ENCODE measurements at regions not wholly inside any gene's neighbourhood (a gene's known extent, or its start where the extent isn't known, plus 50 kb on each side); places are given as distances from the start of the nearest gene placed in this dataset.
A peak's percentile ranks its signal among the peaks of the same experiment; 100 is the strongest.

- Histone ChIP-seq H2AFZ (ENCODE audit: low read depth, low read length) (no peak overlapping the region), H3K27me3 (ENCODE audit: insufficient read depth, low read length) (no peaks in the 10 kb centered on the region), H3K9ac (ENCODE audit: low read length) (no peak overlapping the region), H4K20me1 (ENCODE audit: insufficient read depth, low read length) (no peaks in the 10 kb centered on the region), H3K4me2 (ENCODE audit: low read length) (no peak overlapping the region), H3K9me3 (ENCODE audit: insufficient read depth, low read depth, low read length) (no peaks in the 10 kb centered on the region), H3K4me1 (ENCODE audit: insufficient read depth, low read length) (no peaks in the 10 kb centered on the region), H3K36me3 (ENCODE audit: insufficient read depth, low read length) (no peaks in the 10 kb centered on the region), H3K79me2 (ENCODE audit: insufficient read depth, low read length) (no peaks in the 10 kb centered on the region), H3K27ac (ENCODE audit: low read depth, low read length) (no peak overlapping the region), H3K4me3 (ENCODE audit: insufficient read depth, low read depth, low read length) (no peak overlapping the region)
- no peak for DNase-seq (ENCODE audit: low read depth)
- Mint-ChIP-seq H3K36me3 (ENCODE audit: low read depth, unreplicated experiment) (no peaks in the 10 kb centered on the region), H3K4me1 (ENCODE audit: low read depth, unreplicated experiment) (peaks cover 22% of the 10 kb centered on the region), H3K4me3 (ENCODE audit: unreplicated experiment) (no peak overlapping the region), H3K27ac (ENCODE audit: unreplicated experiment) (peak overlapping the region; percentile 43), H3K27me3 (ENCODE audit: low read depth, unreplicated experiment) (no peaks in the 10 kb centered on the region), H3K9me3 (ENCODE audit: unreplicated experiment) (no peaks in the 10 kb centered on the region)
- FAIRE-seq, result no peak
- TF ChIP-seq, protein P1, sequence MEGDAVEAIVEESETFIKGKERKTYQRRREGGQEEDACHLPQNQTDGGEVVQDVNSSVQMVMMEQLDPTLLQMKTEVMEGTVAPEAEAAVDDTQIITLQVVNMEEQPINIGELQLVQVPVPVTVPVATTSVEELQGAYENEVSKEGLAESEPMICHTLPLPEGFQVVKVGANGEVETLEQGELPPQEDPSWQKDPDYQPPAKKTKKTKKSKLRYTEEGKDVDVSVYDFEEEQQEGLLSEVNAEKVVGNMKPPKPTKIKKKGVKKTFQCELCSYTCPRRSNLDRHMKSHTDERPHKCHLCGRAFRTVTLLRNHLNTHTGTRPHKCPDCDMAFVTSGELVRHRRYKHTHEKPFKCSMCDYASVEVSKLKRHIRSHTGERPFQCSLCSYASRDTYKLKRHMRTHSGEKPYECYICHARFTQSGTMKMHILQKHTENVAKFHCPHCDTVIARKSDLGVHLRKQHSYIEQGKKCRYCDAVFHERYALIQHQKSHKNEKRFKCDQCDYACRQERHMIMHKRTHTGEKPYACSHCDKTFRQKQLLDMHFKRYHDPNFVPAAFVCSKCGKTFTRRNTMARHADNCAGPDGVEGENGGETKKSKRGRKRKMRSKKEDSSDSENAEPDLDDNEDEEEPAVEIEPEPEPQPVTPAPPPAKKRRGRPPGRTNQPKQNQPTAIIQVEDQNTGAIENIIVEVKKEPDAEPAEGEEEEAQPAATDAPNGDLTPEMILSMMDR (IDR thresholded peaks at IDR 0.05; ENCODE audit: insufficient read depth, low read depth, low read length), result no peak
- TF ChIP-seq EZH2 (IDR thresholded peaks at IDR 0.05; ENCODE audit: insufficient read depth, low read length), result no peak
Measured at GRCh38 chr2:191580581-191580980, 97.4 kb upstream of the NABP1 start.

DNA sequence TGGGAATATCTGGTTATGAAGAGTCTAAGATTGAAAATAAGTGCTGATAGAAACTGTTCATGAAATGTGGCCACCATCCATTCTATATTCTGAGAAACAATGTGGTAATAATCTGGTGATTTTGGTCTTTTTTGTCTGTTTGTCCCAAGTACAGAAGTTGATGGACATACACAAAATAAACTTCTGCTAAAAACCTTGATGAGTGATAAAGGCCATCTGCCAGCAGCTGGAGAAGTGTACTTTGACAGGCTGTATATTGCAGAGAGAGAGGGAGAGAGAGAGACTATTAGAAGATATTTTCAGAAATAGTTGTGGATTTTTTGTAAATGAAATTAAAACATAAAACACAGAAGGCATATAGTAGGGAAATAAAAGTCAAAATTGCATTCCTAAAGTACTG is 96.9 kb upstream of the NABP1 start:
- Histone ChIP-seq H3K9me3 (ENCODE audit: insufficient read depth, low read depth, low read length) (no peaks in the 10 kb centered on the region), H3K27me3 (ENCODE audit: insufficient read depth, low read length) (no peaks in the 10 kb centered on the region), H3K27ac (ENCODE audit: low read depth, low read length) (no peak overlapping the region), H4K20me1 (ENCODE audit: insufficient read depth, low read length) (no peaks in the 10 kb centered on the region), H3K36me3 (ENCODE audit: insufficient read depth, low read length) (no peaks in the 10 kb centered on the region), H2AFZ (ENCODE audit: low read depth, low read length) (no peak overlapping the region), H3K4me1 (ENCODE audit: insufficient read depth, low read length) (no peaks in the 10 kb centered on the region), H3K4me3 (ENCODE audit: insufficient read depth, low read depth, low read length) (no peak overlapping the region), H3K4me2 (ENCODE audit: low read length) (no peak overlapping the region), H3K9ac (ENCODE audit: low read length) (no peak overlapping the region), H3K79me2 (ENCODE audit: insufficient read depth, low read length) (no peaks in the 10 kb centered on the region)
- H3K4me1 Mint-ChIP-seq (ENCODE audit: low read depth, unreplicated experiment), result peaks cover 22% of the 10 kb centered on the region
- no peaks in the 10 kb centered on the region for H3K36me3 Mint-ChIP-seq (ENCODE audit: low read depth, unreplicated experiment)
- H3K27me3 Mint-ChIP-seq (ENCODE audit: low read depth, unreplicated experiment), result no peaks in the 10 kb centered on the region
- no peak overlapping the region for H3K4me3 Mint-ChIP-seq (ENCODE audit: unreplicated experiment)
- TF ChIP-seq EZH2 (IDR thresholded peaks at IDR 0.05; ENCODE audit: insufficient read depth, low read length), result no peak
- TF ChIP-seq, protein P1 (IDR thresholded peaks at IDR 0.05; ENCODE audit: insufficient read depth, low read depth, low read length), result no peak
- no peaks in the 10 kb centered on the region for H3K9me3 Mint-ChIP-seq (ENCODE audit: unreplicated experiment)
- FAIRE-seq, result no peak
- no peak for DNase-seq (ENCODE audit: low read depth)
- H3K27ac Mint-ChIP-seq (ENCODE audit: unreplicated experiment), result peak overlapping the region; percentile 43

DNA sequence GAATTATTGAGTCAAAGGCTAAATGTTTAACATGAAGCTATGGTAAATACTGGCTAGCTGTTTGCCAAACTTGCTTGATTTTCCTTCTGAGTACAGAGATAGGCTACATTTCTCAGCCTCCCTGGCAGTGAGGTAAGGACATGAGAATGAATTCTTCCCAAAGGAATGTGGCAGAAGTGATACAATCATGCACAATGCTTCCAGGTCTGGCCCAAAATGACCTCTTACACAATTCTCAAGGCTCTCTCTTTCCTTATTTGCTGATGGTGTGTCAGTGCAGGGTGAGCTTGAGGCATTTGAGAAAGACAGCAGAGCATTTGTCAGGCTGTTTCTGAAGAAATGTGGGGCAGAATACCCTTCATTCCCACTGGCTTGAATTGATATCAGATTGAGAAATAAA is 95.6 kb upstream of the NABP1 start:
- no peaks in the 10 kb centered on the region for H3K27me3 Mint-ChIP-seq (ENCODE audit: low read depth, unreplicated experiment)
- no peaks in the 10 kb centered on the region for H3K9me3 ChIP-seq (ENCODE audit: insufficient read depth, low read depth, low read length)
- H4K20me1 ChIP-seq (ENCODE audit: insufficient read depth, low read length), result no peaks in the 10 kb centered on the region
- no peak overlapping the region for H2AFZ ChIP-seq (ENCODE audit: low read depth, low read length)
- no peaks in the 10 kb centered on the region for H3K9me3 Mint-ChIP-seq (ENCODE audit: unreplicated experiment)
- no peak overlapping the region for H3K4me3 Mint-ChIP-seq (ENCODE audit: unreplicated experiment)
- H3K79me2 ChIP-seq (ENCODE audit: insufficient read depth, low read length), result no peaks in the 10 kb centered on the region
- no peaks in the 10 kb centered on the region for H3K36me3 Mint-ChIP-seq (ENCODE audit: low read depth, unreplicated experiment)
- H3K4me3 ChIP-seq (ENCODE audit: insufficient read depth, low read depth, low read length), result no peak overlapping the region
- peak overlapping the region; percentile 13 for H3K27ac ChIP-seq (ENCODE audit: low read depth, low read length)
- no peaks in the 10 kb centered on the region for H3K4me1 ChIP-seq (ENCODE audit: insufficient read depth, low read length)
- peak; percentile 97 for FAIRE-seq
- no peaks in the 10 kb centered on the region for H3K27me3 ChIP-seq (ENCODE audit: insufficient read depth, low read length)
- H3K4me2 ChIP-seq (ENCODE audit: low read length), result peak overlapping the region; percentile 34
- H3K36me3 ChIP-seq (ENCODE audit: insufficient read depth, low read length), result no peaks in the 10 kb centered on the region
- TF ChIP-seq EZH2 (IDR thresholded peaks at IDR 0.05; ENCODE audit: insufficient read depth, low read length), result no peak
- TF ChIP-seq, protein P1 (IDR thresholded peaks at IDR 0.05; ENCODE audit: insufficient read depth, low read depth, low read length), result no peak
- DNase-seq (ENCODE audit: low read depth), result peak; percentile 75
- H3K9ac ChIP-seq (ENCODE audit: low read length), result no peak overlapping the region
- H3K27ac Mint-ChIP-seq (ENCODE audit: unreplicated experiment), result peak overlapping the region; percentile 99
- peaks cover 22% of the 10 kb centered on the region for H3K4me1 Mint-ChIP-seq (ENCODE audit: low read depth, unreplicated experiment)
